ENCODE measurements at regions not wholly inside any gene's neighbourhood (a gene's known extent, or its start where the extent isn't known, plus 50 kb on each side); places are given as distances from the start of the nearest gene placed in this dataset.

DNA sequence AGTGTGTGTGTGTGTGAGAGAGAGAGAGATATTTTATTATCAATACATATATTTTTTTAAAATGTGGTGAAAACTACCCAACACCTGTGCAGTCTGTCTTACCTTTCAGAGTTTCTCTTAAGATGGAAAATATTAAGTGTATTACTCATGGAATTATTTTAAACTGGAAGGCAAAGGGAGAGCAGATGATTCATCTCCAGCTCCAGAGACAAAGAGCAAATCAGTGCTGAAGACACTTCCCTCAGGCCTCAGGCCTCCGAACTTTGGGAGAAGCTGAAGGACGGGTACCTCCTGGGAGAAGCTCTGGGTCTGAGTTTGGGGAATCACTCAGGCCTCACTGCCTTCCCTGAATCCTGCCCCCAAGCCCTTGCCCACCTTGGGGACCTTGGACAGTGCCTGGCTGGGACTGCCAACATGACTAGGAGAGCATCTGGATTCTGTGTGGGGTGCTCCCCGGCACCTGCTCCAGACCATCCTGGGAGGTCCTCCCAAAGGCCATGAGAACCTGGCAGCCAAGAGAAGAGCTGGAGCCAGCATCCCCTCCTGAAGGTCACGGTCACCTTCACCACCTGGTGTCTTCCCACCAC lies 170.4 kb upstream of the UBL3 start:
- H3K4me1 ChIP-seq (ENCODE audit: control insufficient read depth, extremely low read depth, insufficient read depth, low read length) = no peaks in the 10 kb centered on the region
- H3K27ac ChIP-seq (ENCODE audit: insufficient read depth, low read depth, low read length) = no peak overlapping the region
- ChIA-PET CTCF (no interaction called here), POLR2A (no interaction called here)
- no peaks in the 10 kb centered on the region for H3K79me2 ChIP-seq (ENCODE audit: control insufficient read depth, insufficient read depth, low read length)
- FAIRE-seq = no peak
- no peak overlapping the region for H3K4me2 ChIP-seq (ENCODE audit: insufficient read depth, low read length)
- no peak overlapping the region for H3K4me3 ChIP-seq (replicated peaks in 1 of 3; ENCODE audit: insufficient read depth in 1 of 3, low read depth in 1 of 3, low read length in 3 of 3)
- no peak for TF ChIP-seq EZH2 (IDR thresholded peaks at IDR 0.05; ENCODE audit: borderline replicate concordance, low read depth, low read length, severe bottlenecking)
- TF ChIP-seq, protein P1, sequence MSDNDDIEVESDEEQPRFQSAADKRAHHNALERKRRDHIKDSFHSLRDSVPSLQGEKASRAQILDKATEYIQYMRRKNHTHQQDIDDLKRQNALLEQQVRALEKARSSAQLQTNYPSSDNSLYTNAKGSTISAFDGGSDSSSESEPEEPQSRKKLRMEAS (IDR thresholded peaks at IDR 0.05; ENCODE audit: insufficient read depth, insufficient read length) = no peak
- no peak for TF ChIP-seq POLR2AphosphoS5 (IDR thresholded peaks at IDR 0.05; ENCODE audit: insufficient read depth, low read depth, low read length)
- no peak for TF ChIP-seq POLR2A (IDR thresholded peaks at IDR 0.05; ENCODE audit: low read depth, low read length)
- TF ChIP-seq JUN (IDR thresholded peaks at IDR 0.05; ENCODE audit: borderline replicate concordance, insufficient read depth, insufficient read length, low read depth) = no peak
- no peak for TF ChIP-seq MYC (IDR thresholded peaks at IDR 0.05; ENCODE audit: low read depth, low read length)
- TF ChIP-seq CTCF (IDR thresholded peaks at IDR 0.05; ENCODE audit: extremely low read depth in 1 of 2, insufficient read depth in 1 of 2, low read depth in 1 of 2, low read length in 2 of 2) = no peak
- TF ChIP-seq FOS (IDR thresholded peaks at IDR 0.05; ENCODE audit: borderline replicate concordance, insufficient read depth, low read length) = no peak
- TF ChIP-seq GATA2 (IDR thresholded peaks at IDR 0.05; ENCODE audit: insufficient read depth, insufficient read length, low read depth, low read length) = no peak
- no peaks in the 10 kb centered on the region for H4K20me1 ChIP-seq (replicated peaks; ENCODE audit: control insufficient read depth, extremely low read depth, insufficient read depth, low read length)
- H3K36me3 ChIP-seq (ENCODE audit: control insufficient read depth in 2 of 2, extremely low read depth in 1 of 2, insufficient read depth in 2 of 2, low read length in 2 of 2) = no peaks in the 10 kb centered on the region
- H3K9me3 ChIP-seq (replicated peaks; ENCODE audit: control insufficient read depth, insufficient read depth, low read length) = no peaks in the 10 kb centered on the region
- DNase-seq (ENCODE audit: low read depth, low spot score) = no peak
- no TSS peak for BruUV-seq (replicated peaks)
- H2AFZ ChIP-seq (ENCODE audit: low read depth, low read length) = no peak overlapping the region
- intact Hi-C loops (cut with micrococcal nuclease) (no loop called here), dilution Hi-C loops (cut with MboI; ENCODE audit: extremely low pct_ligation_motif_present, low sequenced_read_pairs) (no loop called here)
- H3K27me3 ChIP-seq (ENCODE audit: control insufficient read depth in 2 of 2, insufficient read depth in 2 of 2, low read length in 2 of 2) = peaks cover 0 to 1% of the 10 kb centered on the region in 2 experiments
- no peaks in the 10 kb centered on the region for H3K9me1 ChIP-seq (replicated peaks; ENCODE audit: control insufficient read depth, extremely low read depth, insufficient read depth, low read length)
- H3K9ac ChIP-seq (replicated peaks; ENCODE audit: extremely low read depth, insufficient read depth, low read length) = no peak overlapping the region
